GM19452 (cell line): ENCODE measurements at regions not wholly inside any gene's neighbourhood (a gene's known extent, or its start where the extent isn't known, plus 50 kb on each side); places are given as distances from the start of the nearest gene placed in this dataset.
"Not testable (repeated sequence)": the region's sequence is repeated elsewhere in the genome, so short reads cannot be mapped to it uniquely, and the experiment has no call there.

Experiments
- ATAC-seq: cut with Tn5 transposase; IDR thresholded peaks from one replicate; pipeline ENCODE4 v1.9.1; 2021; ENCODE audit not compliant: unreplicated experiment

DNA sequence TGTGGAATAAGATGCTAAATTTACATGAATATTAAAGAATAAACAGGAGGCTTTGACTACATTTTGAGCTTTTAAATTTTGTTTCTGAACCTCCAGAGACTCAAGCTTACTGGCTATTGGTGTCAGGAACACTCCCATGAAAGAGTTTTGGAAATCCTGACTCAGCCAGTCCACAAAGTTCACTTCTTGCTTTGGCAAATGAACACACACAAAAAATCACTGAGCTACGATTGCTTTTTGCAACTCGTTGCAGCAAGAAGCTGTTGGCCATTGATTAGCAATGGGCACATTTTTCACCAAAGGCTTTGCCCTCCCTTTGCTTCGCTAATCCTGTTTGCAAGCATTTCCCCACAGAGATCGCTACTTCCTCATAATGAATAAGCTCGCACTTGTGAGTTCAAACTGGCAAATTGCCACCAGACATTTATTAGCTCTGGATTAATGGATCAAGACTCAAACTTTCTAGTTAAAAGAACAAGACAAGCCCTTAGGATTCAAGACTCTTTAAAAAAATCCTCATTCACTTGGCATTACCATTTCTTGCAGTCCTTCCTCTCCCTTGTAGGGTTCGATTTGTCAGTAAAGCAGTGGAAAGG lies 343.2 kb upstream of the ONECUT1 start:
- no peak for ATAC-seq

- no peak for ATAC-seq
These were observed 340.8 kb upstream of the ONECUT1 start for GRCh38 chr15:53130943-53131342.

DNA sequence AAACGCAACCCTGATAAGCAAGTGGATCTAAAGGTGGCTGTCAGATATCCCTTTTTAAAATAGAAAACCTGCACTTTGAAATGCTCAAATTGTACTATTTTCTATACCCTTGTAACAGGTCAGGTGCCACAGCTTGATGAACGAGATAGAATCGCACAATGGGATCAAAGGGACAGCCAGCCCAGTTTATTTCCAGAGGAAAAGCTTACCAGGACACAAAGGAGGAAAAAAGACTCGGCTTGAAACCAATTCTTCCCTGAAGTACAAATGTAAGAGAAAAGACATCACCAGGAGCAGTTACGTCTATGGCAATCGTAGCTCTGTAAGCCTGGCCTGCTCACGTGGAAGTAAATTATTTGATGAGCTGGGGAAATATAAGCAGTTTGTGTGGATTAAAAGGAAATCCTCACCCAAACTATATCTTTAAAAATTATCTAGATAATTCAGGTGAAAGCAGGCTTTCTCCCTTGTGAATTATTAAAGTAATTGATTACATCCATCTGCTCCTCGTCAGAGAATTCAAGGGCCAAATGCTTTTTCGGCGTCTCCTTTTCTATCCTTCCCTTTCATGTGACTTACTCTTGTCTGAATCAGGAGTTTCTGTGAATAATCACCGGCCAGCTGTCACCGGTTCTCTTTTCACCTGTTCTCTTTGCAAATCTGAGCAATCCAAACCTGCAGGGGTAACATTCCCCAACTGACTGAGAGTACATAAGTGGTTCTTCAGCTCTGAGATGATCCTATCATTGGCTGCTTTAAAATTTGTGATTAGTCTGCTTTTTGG lies 339.2 kb upstream of the ONECUT1 start:
- no peak for ATAC-seq

DNA sequence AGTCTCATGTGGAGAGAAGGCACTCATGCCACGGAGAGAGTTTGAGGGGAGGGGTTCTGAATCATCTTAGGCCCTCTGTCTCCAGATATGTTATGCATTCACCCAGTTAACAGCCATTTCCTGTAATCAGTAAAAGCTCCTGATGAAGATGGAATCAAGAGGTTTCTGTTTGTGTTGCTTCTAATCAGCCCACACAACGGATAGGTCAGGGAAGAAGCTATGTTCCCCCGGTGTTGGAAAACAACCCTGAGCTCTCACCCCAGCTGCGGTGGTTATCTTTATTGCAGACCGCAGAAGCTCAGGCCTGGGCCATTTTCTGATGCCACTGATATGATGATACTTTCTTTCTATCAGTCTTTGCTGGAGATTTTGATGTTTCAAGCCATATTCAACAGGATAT lies 338.5 kb upstream of the ONECUT1 start:
- no peak for ATAC-seq

GRCh38 chr15:53126144-53126543 lies 336.0 kb upstream of the ONECUT1 start:
- ATAC-seq, result no peak

DNA sequence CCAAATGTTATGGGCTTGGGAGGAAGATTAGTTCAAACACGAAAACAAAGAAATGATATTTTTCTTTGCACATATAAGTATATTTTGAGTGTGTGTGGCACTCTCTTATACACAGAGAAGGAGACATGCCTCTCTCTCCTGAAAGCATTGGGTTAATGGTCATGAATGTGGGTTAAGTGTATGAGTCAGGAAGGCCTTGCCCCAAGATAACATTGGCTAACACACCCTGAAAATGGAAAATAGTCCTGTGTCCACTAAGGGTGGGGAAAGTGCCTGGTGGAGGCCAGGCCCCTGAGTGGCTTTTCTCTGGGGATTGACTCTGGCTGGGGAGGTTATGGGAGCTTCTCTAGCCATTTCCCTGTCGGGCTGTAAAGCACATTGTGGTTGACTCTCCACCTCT lies 332.7 kb upstream of the ONECUT1 start:
- no peak for ATAC-seq

DNA sequence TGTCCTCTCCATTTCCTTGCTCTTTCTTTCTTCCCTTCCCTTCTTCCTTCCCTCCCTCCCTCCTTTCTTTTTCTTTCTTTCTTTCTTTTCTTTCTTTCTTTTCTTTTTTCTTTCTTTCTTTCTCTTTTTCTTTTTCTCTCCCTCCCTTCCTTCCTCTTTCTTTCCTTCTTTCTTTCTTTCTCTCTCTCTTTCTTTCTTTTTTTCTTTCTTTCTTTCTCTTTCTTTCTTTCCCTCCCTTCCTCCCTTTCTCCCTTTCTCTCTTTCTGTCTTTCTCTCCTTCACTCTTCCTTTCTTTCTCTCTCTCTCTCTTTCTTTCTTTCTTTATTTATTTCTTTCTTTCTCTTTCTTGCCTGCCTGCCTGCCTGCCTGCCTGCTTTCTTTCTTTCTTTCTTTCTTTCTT lies 326.8 kb upstream of the ONECUT1 start:
- ATAC-seq, result not testable (repeated sequence)

GRCh38 chr15:53116169-53116568 lies 326.0 kb upstream of the ONECUT1 start:
- no peak for ATAC-seq

DNA sequence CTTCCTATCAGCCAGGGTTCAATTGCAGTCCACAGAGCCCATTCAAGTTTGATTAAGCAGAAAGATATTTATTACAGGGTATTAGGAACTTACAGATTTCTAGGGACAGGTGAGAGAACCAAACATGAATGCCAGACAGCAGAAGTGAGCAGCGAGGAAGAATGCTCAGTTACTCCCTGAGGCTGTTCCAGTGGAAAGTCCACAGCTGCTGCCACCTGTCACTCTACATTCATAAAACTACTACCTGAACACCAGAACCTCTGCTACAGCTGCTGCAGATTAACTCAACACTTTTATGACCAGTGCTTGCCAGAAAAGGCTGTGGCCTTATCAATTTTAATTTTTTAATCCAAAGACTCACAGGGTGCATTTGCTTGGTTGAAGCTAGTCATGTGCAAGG lies 325.4 kb upstream of the ONECUT1 start:
- no peak for ATAC-seq

- no peak for ATAC-seq
These were observed 324.8 kb upstream of the ONECUT1 start for GRCh38 chr15:53114960-53115359.

GRCh38 chr15:53110999-53111398 lies 320.9 kb upstream of the ONECUT1 start:
- ATAC-seq, result no peak

GRCh38 chr15:53108319-53108718 lies 318.2 kb upstream of the ONECUT1 start:
- no peak for ATAC-seq

DNA sequence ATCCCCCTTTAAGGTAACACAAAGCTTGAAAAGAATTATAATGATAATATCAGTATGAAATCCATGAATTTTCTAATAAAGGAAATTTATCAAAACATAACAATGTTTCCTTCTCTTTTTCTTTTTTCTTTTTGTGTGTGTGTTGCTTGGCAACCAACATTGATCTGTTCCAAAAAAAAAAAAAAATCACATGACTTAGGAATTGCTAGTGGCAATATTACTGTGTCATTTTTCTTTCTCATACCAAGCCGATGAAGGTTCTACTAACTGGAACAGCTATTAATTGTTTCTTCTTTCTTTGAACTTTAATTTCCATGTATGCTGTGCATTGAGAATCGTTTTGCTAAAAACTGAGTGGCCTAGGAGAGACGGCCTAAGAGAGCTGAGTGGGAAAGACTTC lies 317.7 kb upstream of the ONECUT1 start:
- no peak for ATAC-seq

- no peak for ATAC-seq
These were observed 316.6 kb upstream of the ONECUT1 start for GRCh38 chr15:53106505-53107286.

DNA sequence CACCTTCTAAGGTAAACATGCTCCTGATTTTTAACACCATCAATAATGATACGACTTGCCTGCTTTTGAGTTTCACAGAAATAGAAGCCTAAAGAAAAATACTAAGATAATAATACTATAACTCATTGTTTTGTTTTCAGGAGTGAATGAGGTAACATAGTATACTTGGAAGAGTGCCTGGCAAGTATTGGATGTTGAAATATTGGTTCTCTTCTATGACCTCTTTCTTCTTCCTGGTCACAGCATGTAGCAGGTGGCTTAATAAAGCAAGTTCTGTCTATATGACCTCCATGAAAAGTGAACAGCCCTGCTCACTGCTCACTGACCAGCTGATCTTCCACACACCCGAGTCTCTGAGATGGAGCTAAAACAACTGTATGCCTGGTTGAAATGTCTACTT lies 312.3 kb upstream of the ONECUT1 start:
- no peak for ATAC-seq

DNA sequence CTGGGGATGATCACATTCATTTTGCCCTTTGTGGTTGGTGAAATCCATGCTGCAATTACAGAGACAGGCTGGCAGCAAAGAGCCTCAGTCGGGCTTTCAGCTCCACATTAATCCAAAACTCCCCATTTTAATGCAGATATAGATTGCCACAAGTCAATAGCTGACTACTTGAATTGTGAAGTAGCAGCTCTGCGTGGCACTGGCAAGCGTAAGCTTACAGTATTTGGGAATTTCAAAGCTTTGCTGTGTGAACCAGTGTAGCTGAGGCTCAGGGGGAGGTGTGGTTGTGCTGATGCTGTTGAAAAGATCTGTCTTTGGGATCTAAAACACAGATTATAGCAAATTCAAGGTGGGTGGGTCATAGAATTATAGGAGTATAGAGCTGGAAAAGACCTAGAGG lies 290.3 kb upstream of the ONECUT1 start:
- ATAC-seq, result no peak

DNA sequence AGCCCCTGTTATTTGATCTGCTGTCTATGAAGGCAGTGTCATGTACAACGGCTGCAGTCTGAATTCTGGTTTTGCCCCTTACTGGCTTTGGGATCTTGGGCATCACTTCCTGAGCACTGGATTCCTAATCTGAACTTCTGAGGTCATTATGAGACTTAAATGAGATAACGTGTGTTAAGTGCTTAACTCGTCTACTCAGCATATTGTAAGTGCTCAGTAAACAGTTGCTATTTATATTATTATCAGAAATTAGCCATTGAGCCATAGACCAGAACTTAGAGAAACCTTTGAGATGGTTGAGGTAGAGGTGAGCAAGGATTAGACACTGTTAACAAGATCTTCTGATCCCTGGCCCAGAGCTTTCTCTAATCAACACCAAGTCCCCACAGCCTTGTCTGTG lies 284.1 kb upstream of the ONECUT1 start:
- no peak for ATAC-seq

DNA sequence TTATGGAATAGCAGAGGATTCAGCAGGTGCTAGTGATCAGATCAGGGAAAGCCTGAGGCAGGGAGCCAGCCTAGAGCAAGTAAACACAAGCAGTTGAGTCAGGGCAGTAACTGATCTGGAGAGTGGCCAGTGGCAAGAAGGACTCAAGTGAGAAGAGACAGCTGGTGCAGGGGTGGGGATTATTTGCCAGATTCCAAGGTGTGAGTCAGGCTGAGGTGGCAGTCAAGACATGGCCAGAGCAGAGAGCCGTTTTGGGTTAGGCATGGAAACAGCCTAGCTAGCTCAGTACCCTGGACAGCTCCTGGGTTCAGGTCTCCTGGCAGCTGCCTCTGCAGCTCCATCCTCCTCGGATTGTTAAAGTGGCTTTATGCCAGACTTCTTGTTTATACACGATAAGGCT lies 281.9 kb upstream of the ONECUT1 start:
- no peak for ATAC-seq

GRCh38 chr15:53068636-53069035 lies 278.5 kb upstream of the ONECUT1 start:
- ATAC-seq, result no peak

DNA sequence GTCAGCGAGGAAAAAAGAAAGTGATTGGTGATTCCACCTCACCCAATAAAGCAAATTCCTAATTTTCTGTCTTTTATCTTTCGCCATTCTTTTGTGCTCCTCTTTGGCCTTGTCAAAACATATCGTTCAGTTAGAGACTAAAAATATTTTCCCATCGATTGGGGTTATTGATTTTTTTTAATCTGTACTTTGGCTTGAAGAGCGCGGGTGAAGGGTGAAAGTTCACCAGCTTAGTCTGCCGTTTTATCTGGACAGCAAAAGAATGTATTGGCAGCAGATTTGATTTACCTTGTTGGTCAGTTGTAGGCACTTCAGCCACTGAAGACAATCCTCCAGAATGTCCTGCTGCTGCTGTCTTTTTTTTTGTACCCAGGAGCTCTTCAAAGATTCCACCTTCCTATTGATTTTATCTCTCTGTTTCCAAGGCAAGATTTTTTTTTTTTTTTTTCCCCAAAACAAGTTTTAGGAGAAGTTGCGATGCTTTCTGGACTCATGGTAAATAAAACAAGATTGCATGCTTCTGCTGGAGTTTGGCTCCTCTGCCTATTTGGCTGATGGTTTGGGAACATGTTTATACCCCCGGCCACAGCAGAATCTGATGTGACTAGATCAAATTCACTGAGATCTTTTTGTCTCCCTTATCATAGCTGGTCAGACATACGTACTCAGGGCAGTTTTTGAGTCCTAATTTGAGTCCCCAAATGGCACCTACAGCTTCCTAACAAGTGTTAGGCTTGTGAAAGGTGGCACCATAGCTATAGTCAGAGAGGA lies 269.3 kb upstream of the ONECUT1 start:
- no peak for ATAC-seq

- ATAC-seq, result no peak
These were observed 256.1 kb upstream of the ONECUT1 start for GRCh38 chr15:53046153-53046790.
